HFFc6 (cell line): ENCODE measurements at regions not wholly inside any gene's neighbourhood (a gene's known extent, or its start where the extent isn't known, plus 50 kb on each side); places are given as distances from the start of the nearest gene placed in this dataset.

Source experiments
- DNase-seq: peaks from one replicate; pipeline ENCODE4 v3.0.0-alpha.2; 2018
- H3K27ac Mint-ChIP-seq: 2 replicates; pipeline ENCODE4 v1.8.0; 2020; ENCODE audit warnings: mild to moderate bottlenecking, mixed read lengths
- H3K27me3 Mint-ChIP-seq: 2 replicates; pipeline ENCODE4 v1.8.0; 2021; ENCODE audit warnings: mild to moderate bottlenecking, moderate library complexity, mixed read lengths; ENCODE audit not compliant: insufficient read depth
- H3K36me3 Mint-ChIP-seq: 2 replicates; pipeline ENCODE4 v1.8.0; 2021; ENCODE audit warnings: low read depth, mixed read lengths
- H3K4me1 Mint-ChIP-seq: 2 replicates; pipeline ENCODE4 v1.8.0; 2020; ENCODE audit warnings: low read depth, mixed read lengths
- H3K4me3 Mint-ChIP-seq: 2 replicates; pipeline ENCODE4 v1.8.0; 2020; ENCODE audit warnings: mild to moderate bottlenecking, moderate library complexity, mixed read lengths
- H3K9me3 Mint-ChIP-seq: 2 replicates; pipeline ENCODE4 v1.8.0; 2020; ENCODE audit warnings: mild to moderate bottlenecking, mixed read lengths
- TF ChIP-seq, protein P1 (sequence below): fragments of 200-600 bp; sonication (generic); IDR thresholded peaks from 2 replicates; pipeline ENCODE4 v1.5.0; 2021; ENCODE audit warnings: antibody characterized with exemption, mild to moderate bottlenecking

DNA sequence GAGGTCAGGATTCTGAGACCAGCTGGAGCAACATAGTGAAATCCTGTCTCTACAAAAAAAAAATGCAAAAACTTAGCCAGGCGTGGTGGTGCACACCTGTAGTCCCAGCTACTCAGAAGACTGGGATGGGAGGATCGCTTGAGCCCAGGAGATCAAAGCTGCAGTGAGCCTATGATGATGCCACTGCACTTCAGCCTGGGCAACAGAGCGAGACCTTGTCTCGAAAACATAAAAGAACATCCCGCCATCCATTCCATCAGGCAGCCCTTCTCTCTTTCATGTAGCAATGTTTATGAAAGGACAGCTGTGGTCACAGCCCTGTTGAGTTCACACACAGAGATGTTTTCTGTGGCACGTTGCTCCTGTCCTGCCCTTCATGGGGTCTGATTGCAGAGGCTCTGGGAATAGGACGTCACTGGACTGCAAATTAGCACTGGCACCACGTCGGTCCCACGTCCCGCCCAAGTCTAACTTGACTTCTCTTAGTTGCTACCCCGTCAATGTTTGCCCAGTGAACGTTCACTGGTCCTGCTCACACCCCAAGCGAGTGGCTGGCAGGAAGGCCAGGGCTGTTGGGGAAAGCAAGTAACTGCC, 64.5 kb upstream of the MYL10 start:
- TF ChIP-seq, protein P1, sequence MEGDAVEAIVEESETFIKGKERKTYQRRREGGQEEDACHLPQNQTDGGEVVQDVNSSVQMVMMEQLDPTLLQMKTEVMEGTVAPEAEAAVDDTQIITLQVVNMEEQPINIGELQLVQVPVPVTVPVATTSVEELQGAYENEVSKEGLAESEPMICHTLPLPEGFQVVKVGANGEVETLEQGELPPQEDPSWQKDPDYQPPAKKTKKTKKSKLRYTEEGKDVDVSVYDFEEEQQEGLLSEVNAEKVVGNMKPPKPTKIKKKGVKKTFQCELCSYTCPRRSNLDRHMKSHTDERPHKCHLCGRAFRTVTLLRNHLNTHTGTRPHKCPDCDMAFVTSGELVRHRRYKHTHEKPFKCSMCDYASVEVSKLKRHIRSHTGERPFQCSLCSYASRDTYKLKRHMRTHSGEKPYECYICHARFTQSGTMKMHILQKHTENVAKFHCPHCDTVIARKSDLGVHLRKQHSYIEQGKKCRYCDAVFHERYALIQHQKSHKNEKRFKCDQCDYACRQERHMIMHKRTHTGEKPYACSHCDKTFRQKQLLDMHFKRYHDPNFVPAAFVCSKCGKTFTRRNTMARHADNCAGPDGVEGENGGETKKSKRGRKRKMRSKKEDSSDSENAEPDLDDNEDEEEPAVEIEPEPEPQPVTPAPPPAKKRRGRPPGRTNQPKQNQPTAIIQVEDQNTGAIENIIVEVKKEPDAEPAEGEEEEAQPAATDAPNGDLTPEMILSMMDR: no peak
- Mint-ChIP-seq H3K4me1 (no peaks in the 10 kb centered on the region), H3K36me3 (no peaks in the 10 kb centered on the region), H3K4me3 (no peak overlapping the region), H3K9me3 (no peaks in the 10 kb centered on the region), H3K27ac (no peak overlapping the region), H3K27me3 (peaks cover 12% of the 10 kb centered on the region)
- DNase-seq: no peak

- TF ChIP-seq, protein P1: no peak
- no peaks in the 10 kb centered on the region for H3K36me3 Mint-ChIP-seq
- peaks cover 20% of the 10 kb centered on the region for H3K27me3 Mint-ChIP-seq
- DNase-seq: no peak
- no peak overlapping the region for H3K4me3 Mint-ChIP-seq
- peaks cover 4% of the 10 kb centered on the region; the same call in 1 of the 2 replicates for H3K4me1 Mint-ChIP-seq
- no peak overlapping the region for H3K27ac Mint-ChIP-seq
- H3K9me3 Mint-ChIP-seq: no peaks in the 10 kb centered on the region
Observed at GRCh38 chr7:101698964-101699363, 69.9 kb upstream of the MYL10 start.

DNA sequence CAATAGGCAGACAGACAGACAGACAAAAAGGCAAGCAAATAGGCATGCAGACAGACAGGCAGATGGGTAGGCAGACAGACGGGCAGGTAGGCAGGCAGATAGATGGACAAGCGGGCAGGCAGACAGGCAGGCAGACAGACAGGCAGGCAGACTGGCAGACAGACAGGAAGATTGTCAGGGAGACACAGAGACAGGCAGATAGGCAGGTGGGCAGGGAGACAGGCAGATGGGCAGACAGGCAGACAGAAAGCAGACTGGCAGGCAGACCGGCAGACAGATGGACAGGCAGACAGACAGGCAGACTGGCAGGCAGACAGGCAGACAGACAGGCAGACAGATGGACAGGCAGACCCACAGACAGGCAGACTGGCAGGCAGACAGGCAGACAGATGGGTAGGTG, 70.3 kb upstream of the MYL10 start:
- no peak overlapping the region for H3K27ac Mint-ChIP-seq
- no peak overlapping the region for H3K4me3 Mint-ChIP-seq
- H3K9me3 Mint-ChIP-seq: no peaks in the 10 kb centered on the region
- DNase-seq: no peak
- peaks cover 4% of the 10 kb centered on the region; the same call in 1 of the 2 replicates for H3K4me1 Mint-ChIP-seq
- TF ChIP-seq, protein P1: no peak
- no peaks in the 10 kb centered on the region for H3K36me3 Mint-ChIP-seq
- peaks cover 20% of the 10 kb centered on the region for H3K27me3 Mint-ChIP-seq

DNA sequence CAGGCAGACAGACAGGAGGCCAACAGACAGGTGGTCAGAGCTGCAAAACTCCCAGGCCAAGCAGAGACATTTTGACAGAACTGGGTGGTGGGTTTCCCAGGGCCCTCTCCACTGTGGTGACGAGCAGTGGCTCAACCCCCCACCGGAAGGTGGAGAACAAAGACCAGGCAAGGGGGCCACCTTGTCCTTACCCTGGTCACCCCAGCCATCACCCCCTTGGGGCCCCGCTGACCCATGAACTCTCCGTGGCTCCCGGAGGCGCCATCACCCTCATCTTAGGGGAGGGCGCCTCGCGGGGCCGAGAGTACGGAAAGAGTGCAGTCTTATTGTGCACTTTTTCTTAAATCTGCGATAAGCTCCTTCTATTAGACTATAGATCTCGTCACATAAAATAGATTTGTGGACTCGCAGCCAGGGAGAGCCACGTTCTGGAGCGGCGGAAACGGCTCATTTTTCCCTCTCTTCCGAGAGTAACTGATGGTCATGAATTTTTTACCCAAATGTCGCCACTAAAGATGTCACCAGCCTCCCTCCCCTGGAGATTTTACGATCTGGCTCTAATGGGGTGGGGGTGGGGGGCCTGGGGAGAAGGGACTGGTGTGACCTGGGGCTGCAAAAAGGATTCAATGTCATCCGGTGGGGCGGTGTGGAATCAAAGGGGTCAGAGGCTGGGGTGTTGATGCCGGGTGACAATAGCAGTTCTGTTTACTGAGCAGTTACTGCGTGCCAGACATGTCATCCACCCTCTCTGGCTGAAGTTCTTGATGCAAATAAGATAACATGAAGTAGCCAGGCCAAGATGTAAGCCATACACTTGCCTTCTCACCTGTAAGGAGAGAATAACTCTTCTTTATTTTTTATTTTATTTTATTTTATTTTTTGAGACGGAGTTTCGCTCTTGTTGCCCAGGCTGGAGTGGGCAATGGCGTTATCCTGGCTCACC, 71.1 kb upstream of the MYL10 start:
- H3K9me3 Mint-ChIP-seq: no peaks in the 10 kb centered on the region
- peaks cover 4% of the 10 kb centered on the region; the same call in 1 of the 2 replicates for H3K4me1 Mint-ChIP-seq
- no peak overlapping the region for H3K4me3 Mint-ChIP-seq
- H3K36me3 Mint-ChIP-seq: no peaks in the 10 kb centered on the region
- H3K27me3 Mint-ChIP-seq: peaks cover 22% of the 10 kb centered on the region
- H3K27ac Mint-ChIP-seq: no peak overlapping the region
- TF ChIP-seq, protein P1: no peak
- no peak for DNase-seq

- peaks cover 24% of the 10 kb centered on the region for H3K27me3 Mint-ChIP-seq
- DNase-seq: no peak
- peaks cover 4% of the 10 kb centered on the region; the same call in 1 of the 2 replicates for H3K4me1 Mint-ChIP-seq
- no peaks in the 10 kb centered on the region for H3K9me3 Mint-ChIP-seq
- H3K27ac Mint-ChIP-seq: no peak overlapping the region
- no peak overlapping the region for H3K4me3 Mint-ChIP-seq
- H3K36me3 Mint-ChIP-seq: no peaks in the 10 kb centered on the region
- TF ChIP-seq, protein P1: no peak
Observed at GRCh38 chr7:101701153-101701794, 72.2 kb upstream of the MYL10 start.
